Smooth muscle cell of the brain vasculature (primary cell): ENCODE measurements at regions not wholly inside any gene's neighbourhood (a gene's known extent, or its start where the extent isn't known, plus 50 kb on each side); places are given as distances from the start of the nearest gene placed in this dataset.

ENCODE experiments used
- DNase-seq: peaks from one replicate; pipeline ENCODE4 v3.0.0-alpha.2; 2012; ENCODE audit warnings: low read depth, low spot score

DNA sequence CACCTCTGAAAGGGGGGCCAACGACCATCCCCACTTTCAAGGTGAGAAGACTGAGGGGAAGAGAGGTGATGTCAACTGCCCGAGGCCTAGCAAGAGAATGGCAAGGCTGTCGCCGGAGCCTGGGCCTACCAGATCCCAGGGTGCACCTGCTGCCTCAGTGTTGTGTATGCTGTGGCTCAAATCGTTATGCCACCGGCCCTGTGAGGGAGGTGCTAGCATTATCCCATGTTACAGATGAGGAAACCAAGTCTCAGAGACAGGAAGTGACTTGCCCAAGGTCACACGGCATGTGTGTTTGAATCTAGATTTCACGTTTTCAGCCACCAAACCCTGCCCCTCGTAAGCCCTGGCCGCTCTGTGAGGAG lies 152.5 kb downstream of the CEBPB start:
- DNase-seq = no peak

GRCh38 chr20:50343490-50344179 lies 153.0 kb downstream of the CEBPB start:
- no peak for DNase-seq

GRCh38 chr20:50344232-50345071 lies 153.8 kb downstream of the CEBPB start:
- DNase-seq = no peak

GRCh38 chr20:50345712-50346373 lies 155.2 kb downstream of the CEBPB start:
- no peak for DNase-seq

DNA sequence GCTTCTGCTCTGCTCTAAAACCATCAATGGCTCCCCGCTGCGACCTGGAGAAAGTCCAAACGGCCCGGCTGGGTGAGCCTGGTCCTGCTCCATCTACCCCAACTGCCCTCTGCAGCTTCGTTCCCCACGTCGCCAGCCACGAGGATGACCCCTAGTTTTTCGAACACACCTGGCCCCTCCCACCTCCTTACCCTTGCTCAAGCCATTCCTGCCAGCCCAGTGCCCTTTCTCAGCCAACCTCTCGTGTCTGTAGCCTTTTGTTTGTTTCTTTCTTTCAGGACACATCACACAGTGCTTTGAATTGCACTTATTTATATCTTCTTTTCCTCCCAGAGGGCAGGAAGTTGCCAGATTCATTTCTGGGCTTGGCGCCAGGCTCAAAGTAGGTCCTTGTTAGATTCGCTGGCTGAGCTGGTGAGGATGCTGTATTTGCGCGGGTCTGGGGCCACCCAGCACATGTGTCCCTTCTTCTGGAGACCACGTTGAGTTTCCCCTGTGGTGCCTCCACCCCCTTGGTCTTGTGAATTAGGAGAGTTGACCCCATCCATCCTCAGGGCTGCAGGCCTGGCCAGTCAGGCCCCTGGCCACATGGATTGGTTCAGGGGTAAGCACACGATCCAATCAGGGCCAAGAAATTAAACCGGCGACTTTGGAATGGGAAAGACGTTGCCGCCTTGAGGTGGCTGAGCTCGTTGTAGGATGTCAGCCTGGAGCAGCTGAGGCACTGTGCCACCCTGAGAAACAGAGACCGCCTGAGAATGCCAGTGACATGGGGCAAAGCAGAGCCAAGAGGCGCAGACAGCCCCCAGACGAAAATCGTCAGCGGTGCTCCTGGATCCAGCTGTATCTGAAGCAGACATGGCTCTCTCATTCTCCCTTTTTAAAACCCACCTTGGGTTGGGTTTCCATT lies 156.0 kb downstream of the CEBPB start:
- peak; percentile 77 for DNase-seq

DNA sequence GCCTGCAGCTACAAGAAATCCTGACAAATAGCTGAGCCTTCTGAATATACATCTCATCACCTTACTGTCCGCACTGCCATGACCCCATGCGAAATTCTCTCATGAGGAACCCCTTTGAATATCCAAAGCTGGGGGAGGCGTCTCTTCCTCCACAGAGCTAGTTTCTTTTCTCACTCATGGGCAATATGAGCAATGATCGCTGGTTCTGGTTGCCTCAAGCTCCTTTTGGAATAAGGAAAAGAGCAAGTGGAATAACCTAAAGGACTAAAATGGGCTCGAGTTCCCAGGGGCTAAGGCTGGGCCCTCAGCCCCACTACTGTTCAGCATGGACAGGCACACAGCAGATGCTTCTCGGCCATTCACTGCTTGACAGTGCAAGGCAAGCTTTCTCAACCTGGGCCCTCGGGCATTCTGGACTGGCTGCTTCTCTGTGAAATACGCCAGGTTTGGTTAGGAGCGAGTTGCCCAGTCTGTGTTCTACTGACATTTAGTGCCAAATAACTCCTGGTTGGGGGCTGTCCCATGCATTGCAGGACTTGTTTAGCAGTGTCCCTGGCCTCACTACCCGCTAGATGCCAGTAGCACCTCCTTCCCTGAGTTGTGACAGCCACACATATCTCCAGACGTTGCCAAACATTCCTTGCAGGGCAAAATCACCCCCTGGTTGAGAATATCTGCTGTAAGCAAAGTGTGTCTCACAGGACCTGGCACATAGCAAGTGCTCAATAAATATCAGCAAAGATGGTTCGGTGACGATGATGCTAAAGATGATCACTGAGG lies 156.8 kb downstream of the CEBPB start:
- DNase-seq = no peak

DNA sequence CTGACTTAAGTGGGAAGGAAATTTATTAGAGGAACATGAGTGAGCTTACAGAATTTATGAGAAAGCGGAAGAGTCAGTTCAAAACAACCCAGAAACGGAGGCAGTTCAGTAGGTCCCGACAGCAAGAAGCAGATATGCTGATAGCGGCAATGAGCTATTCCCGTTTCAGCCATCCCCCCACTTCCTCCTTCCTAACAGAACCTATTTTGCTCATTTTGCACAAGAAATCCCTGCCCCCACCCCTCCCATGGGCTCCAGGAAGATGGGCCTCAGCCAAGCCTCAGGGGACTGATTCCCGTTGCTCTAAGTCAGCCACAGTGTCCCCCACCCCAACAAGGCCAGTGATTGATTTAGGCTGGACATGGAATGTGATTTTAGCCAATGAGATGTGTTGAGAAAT lies 157.5 kb downstream of the CEBPB start:
- no peak for DNase-seq

GRCh38 chr20:50350510-50351249 lies 159.5 kb upstream of the PTPN1 start:
- DNase-seq = no peak

DNA sequence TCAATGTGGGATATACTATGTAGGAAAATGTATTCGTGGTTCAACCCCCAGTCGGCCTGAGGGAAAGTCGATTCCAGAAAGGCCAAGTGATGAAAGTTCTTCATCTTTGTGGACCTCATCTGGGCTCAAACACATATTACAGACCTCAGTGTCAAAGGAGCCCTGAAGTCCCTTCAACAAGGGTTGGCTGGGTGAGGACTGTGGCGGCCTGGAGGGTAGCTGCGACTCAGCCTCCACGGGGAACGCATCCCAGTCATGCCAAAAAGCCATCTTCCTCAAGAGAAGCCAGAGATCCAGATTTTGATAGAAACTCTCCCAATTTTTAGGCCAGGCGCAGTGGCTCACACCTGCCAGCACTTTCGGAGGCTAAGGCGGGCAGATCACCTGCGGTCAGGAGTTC lies 158.6 kb upstream of the PTPN1 start:
- DNase-seq = no peak

- DNase-seq = no peak
These were observed 156.8 kb upstream of the PTPN1 start for GRCh38 chr20:50353289-50353961.

DNA sequence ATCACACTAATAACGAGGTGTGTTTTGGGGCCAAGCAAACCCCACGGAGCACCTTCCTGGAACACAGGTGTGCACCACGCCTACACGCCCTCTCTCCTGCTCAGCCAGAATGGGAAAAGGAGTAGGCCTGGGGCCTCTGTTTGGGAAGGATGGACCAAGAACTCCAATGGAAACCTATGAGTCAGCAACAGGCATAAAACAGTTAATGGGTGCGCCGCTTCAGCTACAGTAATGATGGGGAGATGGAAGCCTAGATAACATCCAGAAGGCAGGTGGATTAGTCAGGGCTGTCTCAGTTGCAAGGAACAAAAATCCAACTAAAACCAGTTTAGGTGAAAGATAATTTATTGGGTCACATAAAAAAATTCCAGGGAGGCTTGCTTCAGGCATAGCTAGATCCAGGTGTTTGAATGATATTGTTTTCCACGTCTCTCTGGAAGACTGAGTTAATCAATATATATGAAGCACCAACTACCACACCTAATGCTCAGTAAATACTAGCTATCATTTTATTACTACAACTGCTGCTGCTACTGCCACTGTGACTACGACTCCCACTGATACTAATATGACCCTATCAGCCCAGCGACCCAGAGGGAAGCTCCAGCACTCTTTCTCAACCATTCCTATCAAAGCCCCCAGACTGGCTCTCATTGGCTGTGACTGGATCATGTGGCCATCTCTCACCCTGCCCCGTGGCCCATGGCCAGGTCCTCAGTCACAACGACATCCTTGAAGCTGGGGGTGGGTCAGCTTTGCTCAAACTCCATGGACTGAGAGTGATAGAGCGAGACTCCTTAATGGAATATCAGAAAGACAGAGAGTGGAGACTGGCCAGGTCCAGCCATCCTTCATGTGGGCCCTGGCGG lies 155.2 kb upstream of the PTPN1 start:
- no peak for DNase-seq

DNA sequence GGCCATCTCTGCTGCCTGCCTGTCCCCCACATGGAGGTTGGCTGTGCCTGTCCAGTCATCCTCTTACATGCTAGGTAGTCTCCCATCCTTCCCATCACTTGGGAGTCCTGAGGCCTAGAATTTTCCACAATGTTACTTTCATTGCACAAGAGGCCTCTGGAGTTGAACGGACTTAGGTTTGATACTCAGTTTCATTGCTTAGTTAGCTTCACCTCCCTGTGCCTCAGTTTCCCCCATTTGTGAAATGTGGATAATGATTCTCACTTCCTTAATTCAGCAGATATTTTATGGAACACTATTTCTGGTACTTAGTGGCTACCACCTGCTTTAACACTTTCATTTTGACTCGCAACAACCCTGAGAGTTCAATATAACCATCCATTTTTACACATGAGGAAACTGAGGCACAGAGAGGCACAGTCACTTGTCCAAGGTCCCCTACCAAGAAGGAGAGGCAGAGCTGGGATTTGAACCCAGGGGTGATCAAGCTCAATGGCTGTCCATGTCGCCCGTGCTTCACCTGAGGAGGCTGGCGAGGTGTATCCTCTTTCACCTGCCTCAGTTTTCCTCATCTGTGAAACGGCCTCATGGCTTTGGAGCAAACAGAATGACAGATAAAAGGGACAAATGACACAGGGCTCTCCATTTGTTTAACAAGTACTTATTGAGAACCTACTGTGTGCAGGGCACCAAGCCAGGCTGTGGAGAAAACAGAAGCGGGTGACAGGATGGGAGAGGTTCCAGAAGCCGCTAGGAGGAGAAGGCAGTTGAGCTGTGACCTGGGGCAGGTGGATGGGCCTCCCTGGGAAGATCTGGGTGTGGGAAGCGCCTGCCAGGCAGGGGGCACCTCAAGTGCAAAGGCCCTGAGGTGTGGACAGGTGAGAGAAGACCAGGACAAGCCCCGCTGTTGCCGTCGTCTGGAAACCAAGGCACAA lies 154.3 kb upstream of the PTPN1 start:
- DNase-seq = no peak

DNA sequence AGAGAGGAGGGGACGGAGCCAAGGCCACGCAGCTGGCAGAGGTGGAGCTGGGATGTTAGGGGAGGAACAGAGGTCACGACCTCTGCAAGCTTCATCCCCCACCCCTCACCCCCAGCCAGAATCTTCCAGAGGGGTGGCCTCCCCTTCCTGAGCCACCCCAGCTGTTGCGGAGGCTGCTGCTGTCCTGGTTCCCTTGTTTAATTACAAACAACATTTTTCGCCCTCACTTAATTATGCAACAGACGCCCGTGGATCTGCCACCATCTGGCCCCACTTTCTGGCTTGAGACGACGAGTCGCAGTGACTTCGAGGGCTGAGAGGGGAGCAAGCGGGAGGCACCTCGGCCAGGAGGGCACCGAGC lies 153.7 kb upstream of the PTPN1 start:
- no peak for DNase-seq

GRCh38 chr20:50356962-50357782 lies 153.0 kb upstream of the PTPN1 start:
- no peak for DNase-seq

DNA sequence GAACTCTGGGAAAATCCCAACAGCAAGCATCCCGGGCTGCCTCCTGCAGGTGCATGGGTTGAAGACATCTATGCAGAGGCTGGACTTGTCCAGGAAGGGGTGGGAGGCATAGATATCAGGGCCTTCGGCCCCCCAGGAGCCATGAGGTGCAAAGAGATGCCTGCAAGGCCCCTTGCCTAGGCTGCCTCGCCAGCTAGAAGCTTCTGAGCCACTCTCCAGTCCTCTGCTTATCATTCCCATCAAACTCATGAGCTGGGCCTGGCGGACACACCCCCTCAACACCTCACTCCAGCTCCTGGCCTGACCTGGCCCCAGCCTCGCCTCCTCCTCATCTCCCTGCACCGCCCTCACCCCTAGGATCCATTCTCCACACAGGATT lies 152.4 kb upstream of the PTPN1 start:
- DNase-seq = no peak

- DNase-seq = no peak
These were observed 152.0 kb upstream of the PTPN1 start for GRCh38 chr20:50358166-50358565.

- DNase-seq = no peak
These were observed 151.2 kb upstream of the PTPN1 start for GRCh38 chr20:50358971-50359370.
